ENCODE measurements at regions not wholly inside any gene's neighbourhood (a gene's known extent, or its start where the extent isn't known, plus 50 kb on each side); places are given as distances from the start of the nearest gene placed in this dataset.

- CTCF ChIA-PET, result interaction anchor here (0.6 to 1.2 kb wide), 3 partner anchors 163 to 310 kb away, joined by 3 read pairs; no protein-coding TSS in a partner anchor
- POLR2A ChIA-PET, result no interaction called here
- H3K27ac ChIP-seq (ENCODE audit: extremely low read depth, low read depth, low read length), result no peak overlapping the region
- no peaks in the 10 kb centered on the region for H3K9me3 ChIP-seq (ENCODE audit: control insufficient read depth, insufficient read depth, low read depth, low read length)
- TF ChIP-seq ZNF561 (tag by site-specific recombination; IDR thresholded peaks at IDR 0.05; ENCODE audit: borderline replicate concordance) (no peak), ZNF571 (tag by site-specific recombination; IDR thresholded peaks at IDR 0.05) (no peak), ZFHX2 (tag by site-specific recombination; conservative IDR thresholded peaks at IDR 0.05) (0 out of 2 replicates have a peak, but pooled peaks have one; percentile 19), EGR2 (tag by site-specific recombination; IDR thresholded peaks at IDR 0.05; ENCODE audit: low read depth) (no peak), ZNF776 (tag by site-specific recombination; IDR thresholded peaks at IDR 0.05; ENCODE audit: borderline replicate concordance) (no peak), ZSCAN18 (tag by site-specific recombination; IDR thresholded peaks at IDR 0.05) (no peak)
- H3K36me3 ChIP-seq (ENCODE audit: control insufficient read depth in 2 of 2, insufficient read depth in 1 of 2, low read length in 2 of 2), result no peaks in the 10 kb centered on the region
- no peak overlapping the region for H3K4me3 ChIP-seq (ENCODE audit: low read depth, low read length)
- H3K4me1 ChIP-seq (ENCODE audit: control insufficient read depth, insufficient read depth, low read length), result no peaks in the 10 kb centered on the region
Observed at GRCh38 chr16:86752582-86753175, 174.3 kb downstream of the FOXL1 start.

- Histone ChIP-seq H3K4me1 (ENCODE audit: control insufficient read depth, insufficient read depth, low read length) (no peaks in the 10 kb centered on the region), H3K9me3 (ENCODE audit: control insufficient read depth, insufficient read depth, low read depth, low read length) (no peaks in the 10 kb centered on the region), H3K4me3 (ENCODE audit: low read depth, low read length) (no peak overlapping the region), H3K27ac (ENCODE audit: extremely low read depth, low read depth, low read length) (no peak overlapping the region), H3K36me3 (ENCODE audit: control insufficient read depth in 2 of 2, insufficient read depth in 1 of 2, low read length in 2 of 2) (no peaks in the 10 kb centered on the region)
- ChIA-PET CTCF (interaction anchor here (0.6 kb wide), 1 partner anchor 223 kb away, joined by 3 read pairs; no protein-coding TSS in a partner anchor), POLR2A (no interaction called here)
- no peak for TF ChIP-seq KLF10 (tag by site-specific recombination; IDR thresholded peaks at IDR 0.05)
- TF ChIP-seq PRDM1 (tag by site-specific recombination; IDR thresholded peaks at IDR 0.05), result no peak
- TF ChIP-seq WT1 (tag by site-specific recombination; IDR thresholded peaks at IDR 0.05), result no peak
Observed at GRCh38 chr16:86753399-86753798, 175.1 kb downstream of the FOXL1 start.

- CTCF ChIA-PET, result no interaction called here
Observed at GRCh38 chr16:86755571-86756006, 177.2 kb downstream of the FOXL1 start.

More at GRCh38 chr16:86755571-86756006, 177.2 kb downstream of the FOXL1 start:
- no peaks in the 10 kb centered on the region for H3K9me3 ChIP-seq (ENCODE audit: control insufficient read depth, insufficient read depth, low read depth, low read length)
- POLR2A ChIA-PET, result no interaction called here
- no peak overlapping the region for H3K4me3 ChIP-seq (ENCODE audit: low read depth, low read length)
- TF ChIP-seq HOXC10 (CRISPR knock-in tag; IDR thresholded peaks at IDR 0.05) (no peak), ZSCAN4 (tag by site-specific recombination; IDR thresholded peaks at IDR 0.05) (no peak), ZNF19 (tag by site-specific recombination; IDR thresholded peaks at IDR 0.05; ENCODE audit: low read depth) (no peak), ZBTB11 (tag by site-specific recombination; conservative IDR thresholded peaks at IDR 0.05; ENCODE audit: low read depth) (no peak), ZNF335 (tag by site-specific recombination; conservative IDR thresholded peaks at IDR 0.05) (no peak), ZBTB7A (tag by site-specific recombination; IDR thresholded peaks at IDR 0.05; ENCODE audit: low read depth) (no peak), ZNF175 (tag by site-specific recombination; IDR thresholded peaks at IDR 0.05) (no peak), ZNF223 (tag by site-specific recombination; IDR thresholded peaks at IDR 0.05) (no peak), ZNF48 (tag by site-specific recombination; IDR thresholded peaks at IDR 0.05) (no peak), ZSCAN23 (tag by site-specific recombination; IDR thresholded peaks at IDR 0.05) (no peak)
- H3K27ac ChIP-seq (ENCODE audit: extremely low read depth, low read depth, low read length), result no peak overlapping the region
- H3K4me1 ChIP-seq (ENCODE audit: control insufficient read depth, insufficient read depth, low read length), result no peaks in the 10 kb centered on the region
- H3K36me3 ChIP-seq (ENCODE audit: control insufficient read depth in 2 of 2, insufficient read depth in 1 of 2, low read length in 2 of 2), result no peaks in the 10 kb centered on the region
